Liver (tissue), 3 donors: ENCODE measurements at regions not wholly inside any gene's neighbourhood (a gene's known extent, or its start where the extent isn't known, plus 50 kb on each side); places are given as distances from the start of the nearest gene placed in this dataset.

Experiments used
- EGR1 ChIP-seq, 2 donors: IDR thresholded peaks; 2 replicates each; pipeline ENCODE4 v1.6.1; 2016 to 2018; ENCODE audit warnings: antibody characterized with exemption in 2 of 2, low read depth in 2 of 2
- FOXA1 ChIP-seq: IDR thresholded peaks from 2 replicates; pipeline ENCODE4 v1.6.1; 2016; ENCODE audit warnings: antibody characterized with exemption
- JUND ChIP-seq, 2 donors: IDR thresholded peaks; 2 replicates each; pipeline ENCODE4 v1.6.1; 2016; ENCODE audit warnings: antibody characterized with exemption in 2 of 2
- RXRA ChIP-seq, 2 donors: IDR thresholded peaks; 2 replicates each; pipeline ENCODE4 v1.6.1; 2017 to 2018; ENCODE audit warnings: antibody characterized with exemption in 2 of 2, mild to moderate bottlenecking in 1 of 2
- TAF1 ChIP-seq: conservative IDR thresholded peaks from 2 replicates; pipeline ENCODE4 v1.6.1; 2016; ENCODE audit warnings: antibody characterized with exemption, mild to moderate bottlenecking
- YY1 ChIP-seq: IDR thresholded peaks from 2 replicates; pipeline ENCODE4 v1.6.1; 2016; ENCODE audit warnings: antibody characterized with exemption, mild to moderate bottlenecking
- TF ChIP-seq, protein P1 (sequence below): fragments of 150-350 bp; IDR thresholded peaks from 2 replicates; pipeline ENCODE4 v1.5.1; 2017; ENCODE audit warnings: improper control_type of control experiment, low read depth, low read length; ENCODE audit not compliant: missing input control
- TF ChIP-seq, protein P2 (sequence below): IDR thresholded peaks from 2 replicates; pipeline ENCODE4 v1.6.1; 2016; ENCODE audit warnings: antibody characterized with exemption
- TF ChIP-seq, protein P3 (sequence below): IDR thresholded peaks from 2 replicates; pipeline ENCODE4 v1.6.1; 2016; ENCODE audit warnings: antibody characterized with exemption, mild to moderate bottlenecking
- TF ChIP-seq, protein P4 (sequence below): IDR thresholded peaks from 2 replicates; pipeline ENCODE4 v1.6.1; 2016; ENCODE audit warnings: antibody characterized with exemption
- donor health status: healthy.
- donor health status: healthy.

DNA sequence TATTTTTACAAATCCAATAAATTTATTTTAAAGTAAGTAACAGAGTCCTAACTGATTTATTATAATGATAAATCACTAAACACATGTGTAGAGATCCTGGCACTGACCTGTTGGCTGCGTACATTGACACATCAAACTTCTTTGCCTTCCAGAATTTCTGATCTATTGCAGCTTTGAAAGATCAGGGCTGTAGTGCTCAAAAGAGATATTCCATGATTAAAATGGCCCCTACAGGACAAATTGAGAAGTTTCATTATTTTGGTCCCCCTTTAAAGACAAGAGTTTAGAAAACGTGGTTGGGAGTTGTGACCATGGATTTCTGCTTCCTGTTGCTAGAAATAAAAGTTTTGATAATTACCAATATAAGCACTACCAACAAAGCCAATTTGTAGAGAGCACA is 87.7 kb upstream of the PDK4 start:
- TF ChIP-seq TAF1 (no peak), RXRA (IDR thresholded peaks at IDR 0.05) (no peak), JUND (IDR thresholded peaks at IDR 0.05) (no peak), YY1 (no peak), EGR1 (IDR thresholded peaks at IDR 0.05; ENCODE audit: low read depth in 2 of 2) (no peak), FOXA1 (no peak)
- TF ChIP-seq, protein P1, sequence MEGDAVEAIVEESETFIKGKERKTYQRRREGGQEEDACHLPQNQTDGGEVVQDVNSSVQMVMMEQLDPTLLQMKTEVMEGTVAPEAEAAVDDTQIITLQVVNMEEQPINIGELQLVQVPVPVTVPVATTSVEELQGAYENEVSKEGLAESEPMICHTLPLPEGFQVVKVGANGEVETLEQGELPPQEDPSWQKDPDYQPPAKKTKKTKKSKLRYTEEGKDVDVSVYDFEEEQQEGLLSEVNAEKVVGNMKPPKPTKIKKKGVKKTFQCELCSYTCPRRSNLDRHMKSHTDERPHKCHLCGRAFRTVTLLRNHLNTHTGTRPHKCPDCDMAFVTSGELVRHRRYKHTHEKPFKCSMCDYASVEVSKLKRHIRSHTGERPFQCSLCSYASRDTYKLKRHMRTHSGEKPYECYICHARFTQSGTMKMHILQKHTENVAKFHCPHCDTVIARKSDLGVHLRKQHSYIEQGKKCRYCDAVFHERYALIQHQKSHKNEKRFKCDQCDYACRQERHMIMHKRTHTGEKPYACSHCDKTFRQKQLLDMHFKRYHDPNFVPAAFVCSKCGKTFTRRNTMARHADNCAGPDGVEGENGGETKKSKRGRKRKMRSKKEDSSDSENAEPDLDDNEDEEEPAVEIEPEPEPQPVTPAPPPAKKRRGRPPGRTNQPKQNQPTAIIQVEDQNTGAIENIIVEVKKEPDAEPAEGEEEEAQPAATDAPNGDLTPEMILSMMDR, result peak; percentile 68
- TF ChIP-seq, protein P2, sequence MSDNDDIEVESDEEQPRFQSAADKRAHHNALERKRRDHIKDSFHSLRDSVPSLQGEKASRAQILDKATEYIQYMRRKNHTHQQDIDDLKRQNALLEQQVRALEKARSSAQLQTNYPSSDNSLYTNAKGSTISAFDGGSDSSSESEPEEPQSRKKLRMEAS, result no peak
- TF ChIP-seq, protein P3, sequence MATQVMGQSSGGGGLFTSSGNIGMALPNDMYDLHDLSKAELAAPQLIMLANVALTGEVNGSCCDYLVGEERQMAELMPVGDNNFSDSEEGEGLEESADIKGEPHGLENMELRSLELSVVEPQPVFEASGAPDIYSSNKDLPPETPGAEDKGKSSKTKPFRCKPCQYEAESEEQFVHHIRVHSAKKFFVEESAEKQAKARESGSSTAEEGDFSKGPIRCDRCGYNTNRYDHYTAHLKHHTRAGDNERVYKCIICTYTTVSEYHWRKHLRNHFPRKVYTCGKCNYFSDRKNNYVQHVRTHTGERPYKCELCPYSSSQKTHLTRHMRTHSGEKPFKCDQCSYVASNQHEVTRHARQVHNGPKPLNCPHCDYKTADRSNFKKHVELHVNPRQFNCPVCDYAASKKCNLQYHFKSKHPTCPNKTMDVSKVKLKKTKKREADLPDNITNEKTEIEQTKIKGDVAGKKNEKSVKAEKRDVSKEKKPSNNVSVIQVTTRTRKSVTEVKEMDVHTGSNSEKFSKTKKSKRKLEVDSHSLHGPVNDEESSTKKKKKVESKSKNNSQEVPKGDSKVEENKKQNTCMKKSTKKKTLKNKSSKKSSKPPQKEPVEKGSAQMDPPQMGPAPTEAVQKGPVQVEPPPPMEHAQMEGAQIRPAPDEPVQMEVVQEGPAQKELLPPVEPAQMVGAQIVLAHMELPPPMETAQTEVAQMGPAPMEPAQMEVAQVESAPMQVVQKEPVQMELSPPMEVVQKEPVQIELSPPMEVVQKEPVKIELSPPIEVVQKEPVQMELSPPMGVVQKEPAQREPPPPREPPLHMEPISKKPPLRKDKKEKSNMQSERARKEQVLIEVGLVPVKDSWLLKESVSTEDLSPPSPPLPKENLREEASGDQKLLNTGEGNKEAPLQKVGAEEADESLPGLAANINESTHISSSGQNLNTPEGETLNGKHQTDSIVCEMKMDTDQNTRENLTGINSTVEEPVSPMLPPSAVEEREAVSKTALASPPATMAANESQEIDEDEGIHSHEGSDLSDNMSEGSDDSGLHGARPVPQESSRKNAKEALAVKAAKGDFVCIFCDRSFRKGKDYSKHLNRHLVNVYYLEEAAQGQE, result no peak
- TF ChIP-seq, protein P4, sequence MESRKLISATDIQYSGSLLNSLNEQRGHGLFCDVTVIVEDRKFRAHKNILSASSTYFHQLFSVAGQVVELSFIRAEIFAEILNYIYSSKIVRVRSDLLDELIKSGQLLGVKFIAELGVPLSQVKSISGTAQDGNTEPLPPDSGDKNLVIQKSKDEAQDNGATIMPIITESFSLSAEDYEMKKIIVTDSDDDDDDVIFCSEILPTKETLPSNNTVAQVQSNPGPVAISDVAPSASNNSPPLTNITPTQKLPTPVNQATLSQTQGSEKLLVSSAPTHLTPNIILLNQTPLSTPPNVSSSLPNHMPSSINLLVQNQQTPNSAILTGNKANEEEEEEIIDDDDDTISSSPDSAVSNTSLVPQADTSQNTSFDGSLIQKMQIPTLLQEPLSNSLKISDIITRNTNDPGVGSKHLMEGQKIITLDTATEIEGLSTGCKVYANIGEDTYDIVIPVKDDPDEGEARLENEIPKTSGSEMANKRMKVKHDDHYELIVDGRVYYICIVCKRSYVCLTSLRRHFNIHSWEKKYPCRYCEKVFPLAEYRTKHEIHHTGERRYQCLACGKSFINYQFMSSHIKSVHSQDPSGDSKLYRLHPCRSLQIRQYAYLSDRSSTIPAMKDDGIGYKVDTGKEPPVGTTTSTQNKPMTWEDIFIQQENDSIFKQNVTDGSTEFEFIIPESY, result no peak
